SH-SY5Y (cell line): ENCODE measurements at regions not wholly inside any gene's neighbourhood (a gene's known extent, or its start where the extent isn't known, plus 50 kb on each side); places are given as distances from the start of the nearest gene placed in this dataset.

Experiments
- GATA2 ChIP-seq: IDR thresholded peaks from 2 replicates; pipeline ENCODE4 v1.6.1; 2011; ENCODE audit warnings: mild to moderate bottlenecking, low read depth, low read length
- GATA3 ChIP-seq: IDR thresholded peaks from 2 replicates; pipeline ENCODE4 v1.6.1; 2011; ENCODE audit warnings: low read depth, mild to moderate bottlenecking, low read length, moderate library complexity

GRCh38 chr18:67677489-67677888 is 161.0 kb upstream of the DSEL start:
- TF ChIP-seq GATA2 (no peak), GATA3 (no peak)
